PC-9 (cell line): ENCODE measurements at regions not wholly inside any gene's neighbourhood (a gene's known extent, or its start where the extent isn't known, plus 50 kb on each side); places are given as distances from the start of the nearest gene placed in this dataset.

Experiments
- BruUV-seq: library from RNA; stranded (reverse); fragments of 400-500 nt; replicated peaks from 2 replicates; lab custom pipeline; 2021; lab: Mats Ljungman, UMichigan
- CTCF ChIA-PET: fragments of 300-600 bp; sonication (Branson Sonifier 250); formaldehyde crosslinking; loops from one replicate; lab custom pipeline; 2022; ENCODE audit warnings: antibody characterized with exemption; lab: Charles Lee
- POLR2A ChIA-PET: fragments of 300-600 bp; sonication (Branson Sonifier 250); formaldehyde crosslinking; loops from one replicate; lab custom pipeline; 2022; ENCODE audit warnings: antibody characterized with exemption; ENCODE audit not compliant: unreplicated experiment; lab: Charles Lee
- DNase-seq, 2 experiments: peaks; one replicate each; pipeline versions ENCODE4 v3.0.0 to v3.0.0-alpha.2; 2015 to 2022; ENCODE audit warnings: mixed read lengths in 1 of 2
- H2AFZ ChIP-seq: fragments of 200-600 bp; sonication (generic); 2 replicates; pipeline ENCODE4 v1.8.1; 2017; ENCODE audit warnings: antibody characterized with exemption
- H3F3A ChIP-seq: fragments of 200-600 bp; sonication (generic); 2 replicates; pipeline ENCODE4 v1.8.1; 2017; ENCODE audit warnings: antibody characterized with exemption, mild to moderate bottlenecking, low read depth; ENCODE audit not compliant: insufficient read depth
- H3K27ac ChIP-seq: fragments of 200-600 bp; sonication (generic); 2 replicates; pipeline ENCODE4 v1.6.1; 2016; ENCODE audit warnings: mixed run types
- H3K27me3 ChIP-seq: fragments of 200-600 bp; sonication (generic); 2 replicates; pipeline ENCODE4 v1.6.1; 2016; ENCODE audit warnings: low read depth, mixed run types; ENCODE audit not compliant: insufficient read depth
- H3K36me3 ChIP-seq: fragments of 200-600 bp; sonication (generic); 2 replicates; pipeline ENCODE4 v1.6.1; 2016; ENCODE audit warnings: low read depth, mixed run types
- H3K4me1 ChIP-seq: fragments of 200-600 bp; sonication (generic); replicated peaks from 2 replicates; pipeline ENCODE4 v1.6.1; 2016; ENCODE audit warnings: mixed run types; ENCODE audit not compliant: insufficient read depth
- H3K4me2 ChIP-seq: fragments of 200-600 bp; sonication (generic); 2 replicates; pipeline ENCODE4 v1.6.1; 2017; ENCODE audit warnings: mixed run types
- H3K4me3 ChIP-seq: fragments of 200-600 bp; sonication (generic); 2 replicates; pipeline ENCODE4 v1.6.1; 2016; ENCODE audit warnings: mixed run types
- H3K79me2 ChIP-seq: fragments of 200-600 bp; sonication (generic); 2 replicates; pipeline ENCODE4 v1.6.1; 2017; ENCODE audit warnings: low read depth, mixed run types
- H3K9me2 ChIP-seq: fragments of 200-600 bp; sonication (generic); 2 replicates; pipeline ENCODE4 v1.8.1; 2017; ENCODE audit warnings: mild to moderate bottlenecking; ENCODE audit not compliant: insufficient read depth
- H3K9me3 ChIP-seq: fragments of 200-600 bp; sonication (generic); 2 replicates; pipeline ENCODE4 v1.8.1; 2016; ENCODE audit warnings: low read depth; ENCODE audit not compliant: insufficient read depth
- H4K20me1 ChIP-seq: fragments of 200-600 bp; sonication (generic); 2 replicates; pipeline ENCODE4 v1.8.1; 2017; ENCODE audit not compliant: insufficient read depth
- CTCF ChIP-seq: fragments of 200-600 bp; sonication (generic); conservative IDR thresholded peaks from 2 replicates; pipeline ENCODE4 v1.6.1; 2017; ENCODE audit warnings: mixed run types, antibody characterized with exemption, mild to moderate bottlenecking, moderate library complexity
- EZH2 ChIP-seq: fragments of 200-600 bp; sonication (generic); IDR thresholded peaks from 2 replicates; pipeline ENCODE4 v1.8.0; 2017; ENCODE audit warnings: antibody characterized with exemption, low read depth
- intact Hi-C: fragments of 100-400 bp; cut with micrococcal nuclease; formaldehyde crosslinking; loops from one replicate; pipeline ENCODE4 v1.10.0; 2022; ENCODE audit not compliant: unreplicated experiment

GRCh38 chr2:120456867-120457266 is 110.9 kb downstream of the INHBB start:
- Histone ChIP-seq H3K4me2 (no peak overlapping the region), H3K27me3 (no peaks in the 10 kb centered on the region), H3K4me1 (peaks cover 8% of the 10 kb centered on the region; the same call in 1 of the 2 replicates), H3K36me3 (no peaks in the 10 kb centered on the region), H3K79me2 (no peaks in the 10 kb centered on the region), H3K4me3 (no peak overlapping the region), H4K20me1 (no peaks in the 10 kb centered on the region), H2AFZ (no peak overlapping the region), H3F3A (no peaks in the 10 kb centered on the region), H3K9me3 (peaks cover 11% of the 10 kb centered on the region), H3K27ac (no peak overlapping the region), H3K9me2 (no peaks in the 10 kb centered on the region)
- intact Hi-C loops = loop anchor here (1.0 kb wide), 1 partner anchor 114 kb away; no protein-coding TSS in a partner anchor
- ChIA-PET CTCF (no interaction called here), POLR2A (no interaction called here)
- TF ChIP-seq EZH2 (no peak), CTCF (peak; percentile 65)
- peak in 1 of 2 experiments; percentile 52 for DNase-seq
- BruUV-seq = no TSS peak

GRCh38 chr2:120460511-120460910 is 114.6 kb downstream of the INHBB start:
- Histone ChIP-seq H3K79me2 (no peaks in the 10 kb centered on the region), H3F3A (no peaks in the 10 kb centered on the region), H3K4me1 (no peaks in the 10 kb centered on the region), H3K27ac (no peak overlapping the region), H3K9me2 (no peaks in the 10 kb centered on the region), H4K20me1 (no peaks in the 10 kb centered on the region), H3K4me2 (no peak overlapping the region), H3K4me3 (no peak overlapping the region), H3K36me3 (no peaks in the 10 kb centered on the region), H3K9me3 (peaks cover 11% of the 10 kb centered on the region), H3K27me3 (no peaks in the 10 kb centered on the region), H2AFZ (no peak overlapping the region)
- no peak for TF ChIP-seq CTCF
- no peak for TF ChIP-seq EZH2
- no TSS peak for BruUV-seq
- POLR2A ChIA-PET = no interaction called here
- DNase-seq = no peak
- CTCF ChIA-PET = no interaction called here
- intact Hi-C loops = loop anchor here (5.0 kb wide), 1 partner anchor 222 kb away; no protein-coding TSS in a partner anchor

- CTCF ChIA-PET = no interaction called here
- intact Hi-C loops = loop anchor here (5.0 kb wide), 1 partner anchor 221 kb away; no protein-coding TSS in a partner anchor
- BruUV-seq = no TSS peak
These were observed 115.2 kb downstream of the INHBB start for GRCh38 chr2:120461092-120461491.

More at GRCh38 chr2:120461092-120461491, 115.2 kb downstream of the INHBB start:
- POLR2A ChIA-PET = interaction anchor here (0.6 kb wide), 1 partner anchor 10 kb away, joined by 7 read pairs; no protein-coding TSS in a partner anchor
- Histone ChIP-seq H3K27ac (no peak overlapping the region), H3K9me3 (peaks cover 11% of the 10 kb centered on the region), H3K9me2 (no peaks in the 10 kb centered on the region), H2AFZ (no peak overlapping the region), H3K4me3 (no peak overlapping the region), H3K36me3 (no peaks in the 10 kb centered on the region), H4K20me1 (no peaks in the 10 kb centered on the region), H3K79me2 (no peaks in the 10 kb centered on the region), H3F3A (no peaks in the 10 kb centered on the region), H3K27me3 (no peaks in the 10 kb centered on the region), H3K4me1 (no peaks in the 10 kb centered on the region), H3K4me2 (no peak overlapping the region)
- DNase-seq = no peak
- TF ChIP-seq CTCF (no peak), EZH2 (no peak)
